Endothelial cell of umbilical vein (primary cell): ENCODE measurements at regions not wholly inside any gene's neighbourhood (a gene's known extent, or its start where the extent isn't known, plus 50 kb on each side); places are given as distances from the start of the nearest gene placed in this dataset.

Experiments used
- POLR2A ChIP-seq: IDR thresholded peaks from 2 replicates; pipeline ENCODE4 v1.6.1; 2012; ENCODE audit warnings: low read depth, mild to moderate bottlenecking, control low read depth, low read length
- TF ChIP-seq, protein P1 (sequence below), 2 donors: IDR thresholded peaks; 1 replicate in 1 of 2; 2 replicates in 1 of 2; pipeline ENCODE4 v1.5.1; 2011; ENCODE audit warnings: low read length in 2 of 2, mild to moderate bottlenecking in 2 of 2, moderate library complexity in 2 of 2, control low read depth in 1 of 2, inconsistent platforms in 1 of 2, low read depth in 1 of 2; ENCODE audit not compliant: insufficient read depth in 1 of 2; ENCODE audit errors: extremely low read depth in 1 of 2

DNA sequence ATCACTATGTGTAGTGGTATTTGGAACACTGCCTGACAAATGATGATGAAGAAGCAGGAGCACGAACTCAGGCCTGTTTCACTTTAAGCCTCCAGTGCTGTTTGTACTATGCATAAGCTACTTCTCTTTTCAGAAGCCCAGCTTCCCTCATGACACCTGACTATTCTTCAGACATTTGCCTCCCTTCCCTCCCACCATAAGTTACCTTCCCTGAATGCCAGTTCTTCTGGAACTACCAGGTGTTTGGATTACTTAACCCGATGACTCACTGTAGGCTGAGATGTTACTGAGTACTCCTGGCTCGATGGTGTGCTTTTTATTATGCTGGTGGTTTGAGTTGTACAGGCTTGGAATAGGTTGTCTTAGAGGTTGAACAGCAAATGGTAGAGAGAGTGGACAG is 180.0 kb downstream of the SPATA31D1 start:
- TF ChIP-seq POLR2A = no peak
- TF ChIP-seq, protein P1, sequence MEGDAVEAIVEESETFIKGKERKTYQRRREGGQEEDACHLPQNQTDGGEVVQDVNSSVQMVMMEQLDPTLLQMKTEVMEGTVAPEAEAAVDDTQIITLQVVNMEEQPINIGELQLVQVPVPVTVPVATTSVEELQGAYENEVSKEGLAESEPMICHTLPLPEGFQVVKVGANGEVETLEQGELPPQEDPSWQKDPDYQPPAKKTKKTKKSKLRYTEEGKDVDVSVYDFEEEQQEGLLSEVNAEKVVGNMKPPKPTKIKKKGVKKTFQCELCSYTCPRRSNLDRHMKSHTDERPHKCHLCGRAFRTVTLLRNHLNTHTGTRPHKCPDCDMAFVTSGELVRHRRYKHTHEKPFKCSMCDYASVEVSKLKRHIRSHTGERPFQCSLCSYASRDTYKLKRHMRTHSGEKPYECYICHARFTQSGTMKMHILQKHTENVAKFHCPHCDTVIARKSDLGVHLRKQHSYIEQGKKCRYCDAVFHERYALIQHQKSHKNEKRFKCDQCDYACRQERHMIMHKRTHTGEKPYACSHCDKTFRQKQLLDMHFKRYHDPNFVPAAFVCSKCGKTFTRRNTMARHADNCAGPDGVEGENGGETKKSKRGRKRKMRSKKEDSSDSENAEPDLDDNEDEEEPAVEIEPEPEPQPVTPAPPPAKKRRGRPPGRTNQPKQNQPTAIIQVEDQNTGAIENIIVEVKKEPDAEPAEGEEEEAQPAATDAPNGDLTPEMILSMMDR (IDR thresholded peaks at IDR 0.05; ENCODE audit: extremely low read depth in 1 of 2, insufficient read depth in 1 of 2, low read depth in 1 of 2, low read length in 2 of 2) = no peak
